ENCODE measurements at regions not wholly inside any gene's neighbourhood (a gene's known extent, or its start where the extent isn't known, plus 50 kb on each side); places are given as distances from the start of the nearest gene placed in this dataset.
A peak's percentile ranks its signal among the peaks of the same experiment; 100 is the strongest.

- TF ChIP-seq CTCF (conservative IDR thresholded peaks at IDR 0.05 in 1 of 2, IDR thresholded peaks at IDR 0.05 in 1 of 2; ENCODE audit: low read depth in 1 of 2, low read length in 2 of 2) = no peak
- no peak for TF ChIP-seq EZH2 (IDR thresholded peaks at IDR 0.05; ENCODE audit: low read length, missing control alignments)
- no peak overlapping the region for H3K9ac ChIP-seq (ENCODE audit: insufficient read depth, low read length)
- H3K36me3 ChIP-seq (ENCODE audit: control insufficient read depth, insufficient read depth, low read length) = no peaks in the 10 kb centered on the region
- H4K20me1 ChIP-seq (ENCODE audit: control insufficient read depth, extremely low read depth, insufficient read depth, low read length) = no peaks in the 10 kb centered on the region
- no peaks in the 10 kb centered on the region for H3K4me1 ChIP-seq (ENCODE audit: control insufficient read depth, extremely low read depth, insufficient read depth, low read length)
- no peak overlapping the region for H3K27ac ChIP-seq (ENCODE audit: insufficient read depth, low read length)
- no peak overlapping the region for H3K4me3 ChIP-seq (replicated peaks in 1 of 4; ENCODE audit: control extremely low read depth in 1 of 4, insufficient read depth in 1 of 4, low read depth in 3 of 4, low read length in 4 of 4)
- no peaks in the 10 kb centered on the region for H3K9me3 ChIP-seq (ENCODE audit: control insufficient read depth, insufficient read depth, low read depth, low read length)
- H3K4me2 ChIP-seq (ENCODE audit: extremely low read depth, insufficient read depth, low read length) = no peak overlapping the region
- H3K27me3 ChIP-seq (ENCODE audit: control insufficient read depth, insufficient read depth, low read length) = peaks cover 8% of the 10 kb centered on the region
- H3K79me2 ChIP-seq (ENCODE audit: control insufficient read depth, insufficient read depth, low read length) = no peaks in the 10 kb centered on the region
- DNase-seq (ENCODE audit: low read depth in 2 of 2) = no peak
- H2AFZ ChIP-seq (ENCODE audit: low read length) = no peak overlapping the region
Measured at GRCh38 chr20:5670036-5670536, 59.3 kb upstream of the GPCPD1 start.

GRCh38 chr20:5668529-5668868 is 57.7 kb upstream of the GPCPD1 start:
- no peaks in the 10 kb centered on the region for H3K4me1 ChIP-seq (ENCODE audit: control insufficient read depth, extremely low read depth, insufficient read depth, low read length)
- no peaks in the 10 kb centered on the region for H4K20me1 ChIP-seq (ENCODE audit: control insufficient read depth, extremely low read depth, insufficient read depth, low read length)
- no peaks in the 10 kb centered on the region for H3K36me3 ChIP-seq (ENCODE audit: control insufficient read depth, insufficient read depth, low read length)
- TF ChIP-seq EZH2 (IDR thresholded peaks at IDR 0.05; ENCODE audit: low read length, missing control alignments) = no peak
- no peak for TF ChIP-seq CTCF (conservative IDR thresholded peaks at IDR 0.05 in 1 of 2, IDR thresholded peaks at IDR 0.05 in 1 of 2; ENCODE audit: low read depth in 1 of 2, low read length in 2 of 2)
- H3K9ac ChIP-seq (ENCODE audit: insufficient read depth, low read length) = no peak overlapping the region
- H3K27ac ChIP-seq (ENCODE audit: insufficient read depth, low read length) = no peak overlapping the region
- no peaks in the 10 kb centered on the region for H3K79me2 ChIP-seq (ENCODE audit: control insufficient read depth, insufficient read depth, low read length)
- H3K27me3 ChIP-seq (ENCODE audit: control insufficient read depth, insufficient read depth, low read length) = peaks cover 8% of the 10 kb centered on the region
- H3K9me3 ChIP-seq (ENCODE audit: control insufficient read depth, insufficient read depth, low read depth, low read length) = no peaks in the 10 kb centered on the region
- no peak overlapping the region for H2AFZ ChIP-seq (ENCODE audit: low read length)
- no peak overlapping the region for H3K4me2 ChIP-seq (ENCODE audit: extremely low read depth, insufficient read depth, low read length)
- no peak for DNase-seq (ENCODE audit: low read depth in 2 of 2)
- no peak overlapping the region for H3K4me3 ChIP-seq (replicated peaks in 1 of 4; ENCODE audit: control extremely low read depth in 1 of 4, insufficient read depth in 1 of 4, low read depth in 3 of 4, low read length in 4 of 4)

GRCh38 chr20:5667705-5668528 is 57.1 kb upstream of the GPCPD1 start:
- Histone ChIP-seq H3K36me3 (ENCODE audit: control insufficient read depth, insufficient read depth, low read length) (no peaks in the 10 kb centered on the region), H3K27me3 (ENCODE audit: control insufficient read depth, insufficient read depth, low read length) (peaks cover 8% of the 10 kb centered on the region), H3K4me1 (ENCODE audit: control insufficient read depth, extremely low read depth, insufficient read depth, low read length) (no peaks in the 10 kb centered on the region), H2AFZ (ENCODE audit: low read length) (no peak overlapping the region), H3K9ac (ENCODE audit: insufficient read depth, low read length) (no peak overlapping the region), H3K4me2 (ENCODE audit: extremely low read depth, insufficient read depth, low read length) (no peak overlapping the region), H3K79me2 (ENCODE audit: control insufficient read depth, insufficient read depth, low read length) (no peaks in the 10 kb centered on the region), H3K27ac (ENCODE audit: insufficient read depth, low read length) (no peak overlapping the region), H3K4me3 (replicated peaks in 1 of 4; ENCODE audit: control extremely low read depth in 1 of 4, insufficient read depth in 1 of 4, low read depth in 3 of 4, low read length in 4 of 4) (no peak overlapping the region), H4K20me1 (ENCODE audit: control insufficient read depth, extremely low read depth, insufficient read depth, low read length) (no peaks in the 10 kb centered on the region), H3K9me3 (ENCODE audit: control insufficient read depth, insufficient read depth, low read depth, low read length) (no peaks in the 10 kb centered on the region)
- TF ChIP-seq CTCF (conservative IDR thresholded peaks at IDR 0.05 in 1 of 2, IDR thresholded peaks at IDR 0.05 in 1 of 2; ENCODE audit: low read depth in 1 of 2, low read length in 2 of 2) = no peak
- no peak for TF ChIP-seq EZH2 (IDR thresholded peaks at IDR 0.05; ENCODE audit: low read length, missing control alignments)
- DNase-seq (ENCODE audit: low read depth in 2 of 2) = peak in 1 of 2 donors; percentile 20
